Upper lobe of left lung (tissue), 4 donors: ENCODE measurements at regions not wholly inside any gene's neighbourhood (a gene's known extent, or its start where the extent isn't known, plus 50 kb on each side); places are given as distances from the start of the nearest gene placed in this dataset.

ENCODE experiments used
- CTCF ChIP-seq, 6 experiments: fragments of 450-650 bp in 4 of 6; fragments of 200-600 bp in 2 of 6; sonication (generic) in 2 of 6; IDR thresholded peaks; one replicate each; pipeline ENCODE4 v1.5.1; 2016 to 2019; ENCODE audit warnings: antibody characterized with exemption in 6 of 6
- EP300 ChIP-seq, 4 donors: sonication (generic); formaldehyde crosslinking; IDR thresholded peaks; one replicate each; pipeline ENCODE4 v1.5.1; 2017; ENCODE audit warnings: antibody characterized with exemption in 4 of 4, control low read depth in 2 of 4
- POLR2A ChIP-seq, 4 donors: fragments of 450-650 bp; IDR thresholded peaks; one replicate each; pipeline ENCODE4 v1.5.1; 2016 to 2017; ENCODE audit warnings: antibody characterized with exemption in 4 of 4, mild to moderate bottlenecking in 2 of 4

- TF ChIP-seq CTCF (IDR thresholded peaks at IDR 0.05) (no peak), EP300 (IDR thresholded peaks at IDR 0.05) (no peak), POLR2A (IDR thresholded peaks at IDR 0.05) (no peak)
These were observed 761.3 kb downstream of the FSCB start for GRCh38 chr14:43745746-43746145.
